T-helper 9 cell (primary cell): ENCODE measurements at regions not wholly inside any gene's neighbourhood (a gene's known extent, or its start where the extent isn't known, plus 50 kb on each side); places are given as distances from the start of the nearest gene placed in this dataset.
"Not testable (repeated sequence)": the region's sequence is repeated elsewhere in the genome, so short reads cannot be mapped to it uniquely, and the experiment has no call there.

Experiments
- DNase-seq: peaks from one replicate; pipeline ENCODE4 v3.0.0-alpha.2; 2020

DNA sequence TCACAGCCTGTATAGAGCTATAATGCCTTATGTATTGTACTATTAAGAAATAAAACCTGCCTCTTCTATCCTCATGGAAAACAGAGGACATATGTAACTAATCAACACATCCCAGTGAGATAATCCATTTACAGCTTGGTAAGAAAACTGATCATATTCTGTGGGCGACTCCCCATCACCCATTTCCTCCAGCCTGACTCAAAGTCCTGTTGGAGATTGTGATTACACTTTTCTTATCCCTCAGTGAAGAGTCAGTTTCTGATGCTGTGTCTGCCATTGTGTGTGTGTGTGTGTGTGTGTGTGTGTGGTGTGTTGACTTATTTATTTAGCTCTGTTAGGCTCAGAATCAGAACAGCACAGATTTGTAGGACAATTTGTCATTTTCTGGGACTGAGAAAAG, 212.8 kb downstream of the FGF9 start:
- no peak for DNase-seq

DNA sequence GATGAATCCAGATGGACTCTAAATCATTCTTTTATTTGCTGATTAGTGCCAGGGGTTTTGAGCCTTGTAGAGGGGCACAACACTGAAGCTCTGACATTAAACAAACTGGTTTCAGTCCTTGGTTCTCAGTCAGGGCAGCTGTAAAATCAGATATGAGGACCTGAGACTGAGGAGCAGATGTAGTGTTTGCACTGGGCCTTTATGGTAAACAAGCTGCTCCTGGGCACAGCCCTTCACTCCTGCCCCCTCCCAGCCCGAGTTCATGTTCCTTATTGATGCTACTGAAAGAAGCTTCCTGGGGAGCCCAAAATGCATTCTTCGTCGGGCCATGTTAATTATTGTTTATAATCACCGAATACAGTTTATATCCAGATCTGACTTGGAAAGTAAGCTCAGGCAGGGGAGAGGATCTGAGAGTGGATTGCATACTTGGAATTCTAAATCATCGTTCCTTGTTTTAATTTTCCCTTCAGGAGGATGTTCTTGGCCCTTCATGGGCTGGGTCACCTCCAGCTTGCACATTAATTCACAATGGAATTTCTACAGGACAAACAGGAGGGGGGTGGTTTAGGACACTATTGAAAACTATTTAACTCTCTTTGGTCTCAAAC, 213.5 kb downstream of the FGF9 start:
- DNase-seq, result no peak

DNA sequence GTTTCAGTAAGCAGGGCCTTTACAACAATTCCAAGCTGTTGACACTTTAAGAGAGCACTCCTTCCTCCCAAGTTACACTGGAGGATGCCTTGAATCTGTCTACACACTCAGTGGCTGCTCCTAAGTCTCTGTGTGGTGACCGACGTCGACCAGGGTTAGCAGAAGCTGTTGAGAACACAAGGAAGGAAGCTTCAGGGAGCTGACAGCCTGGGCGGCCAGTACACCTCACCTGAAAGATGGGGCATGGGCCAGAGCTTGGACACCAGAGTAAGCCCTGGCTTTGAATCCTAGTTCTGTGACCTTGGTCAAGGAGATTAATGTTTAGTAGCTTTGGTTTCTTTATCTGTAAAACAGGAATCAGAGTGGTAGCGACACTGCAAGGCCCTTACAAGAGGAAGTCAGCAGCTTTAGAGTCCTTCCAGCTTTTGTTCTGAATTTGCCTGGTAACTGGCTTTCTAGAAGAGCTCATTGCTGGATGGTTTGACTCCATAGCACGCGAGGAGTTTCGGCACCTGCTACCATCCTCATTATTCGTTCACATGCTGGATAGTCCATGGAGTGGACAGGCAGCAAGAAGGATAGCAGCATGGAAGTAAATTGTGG, 214.2 kb downstream of the FGF9 start:
- no peak for DNase-seq

DNA sequence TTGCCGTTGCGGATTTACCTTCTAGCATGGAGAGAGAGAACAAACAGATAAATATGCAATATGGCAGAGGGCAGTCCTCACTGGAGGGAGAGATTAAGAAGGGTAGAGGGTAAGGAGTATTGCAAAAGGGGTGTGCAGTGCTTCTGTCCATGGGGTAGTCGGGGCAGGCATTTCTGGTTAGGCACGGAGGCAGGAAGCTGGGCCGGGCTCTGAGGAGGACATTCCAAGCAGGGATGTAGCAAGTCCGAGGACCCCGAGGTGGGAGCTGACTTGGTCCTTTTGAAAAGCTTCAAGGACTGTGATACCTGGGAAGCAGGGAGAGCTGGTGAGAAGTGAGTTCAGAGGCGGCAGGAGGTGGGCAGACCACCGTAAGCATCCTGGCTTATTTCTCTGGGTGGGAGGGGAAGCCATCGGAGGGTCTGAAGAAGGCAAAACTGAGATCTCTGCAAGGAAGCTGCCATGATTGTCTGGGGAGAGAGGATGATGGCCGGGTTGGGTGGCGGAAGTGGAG, 214.9 kb downstream of the FGF9 start:
- no peak for DNase-seq

GRCh38 chr13:21889651-21890050, 218.8 kb downstream of the FGF9 start:
- no peak for DNase-seq

DNA sequence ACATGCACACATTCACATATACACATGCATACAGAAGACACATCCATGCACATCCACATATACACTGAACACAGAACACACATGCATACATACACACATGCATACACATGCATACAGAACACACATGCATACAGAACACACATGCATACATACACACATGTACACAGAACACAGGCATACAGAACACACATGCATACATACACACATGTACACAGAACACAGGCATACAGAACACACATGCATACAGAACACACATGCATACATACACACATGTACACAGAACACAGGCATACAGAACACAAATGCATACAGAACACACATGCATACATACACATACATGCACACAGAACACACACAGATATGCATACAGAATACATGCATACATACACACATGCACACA, 219.3 kb downstream of the FGF9 start:
- not testable (repeated sequence) for DNase-seq

DNA sequence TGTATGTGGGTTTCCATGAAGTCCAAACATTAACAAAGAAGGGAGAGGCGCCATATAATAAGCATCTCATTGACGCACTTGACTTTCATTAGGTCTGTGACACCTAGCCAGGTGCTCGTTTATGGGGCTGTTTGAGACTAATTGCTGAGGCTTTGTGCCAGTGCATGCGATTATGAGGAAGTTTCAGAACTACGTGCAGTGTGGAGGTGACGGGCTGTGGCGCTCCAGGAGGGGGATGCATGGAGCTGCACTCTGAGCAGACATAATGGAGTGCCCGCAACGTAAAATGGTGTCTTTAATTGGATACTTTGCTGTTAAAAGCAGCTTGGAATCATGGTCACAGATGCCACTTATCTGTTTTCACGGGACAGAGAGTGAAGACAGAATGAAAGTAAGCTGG, 223.2 kb downstream of the FGF9 start:
- DNase-seq, result no peak

GRCh38 chr13:21894703-21895699, 224.1 kb downstream of the FGF9 start:
- DNase-seq, result no peak

DNA sequence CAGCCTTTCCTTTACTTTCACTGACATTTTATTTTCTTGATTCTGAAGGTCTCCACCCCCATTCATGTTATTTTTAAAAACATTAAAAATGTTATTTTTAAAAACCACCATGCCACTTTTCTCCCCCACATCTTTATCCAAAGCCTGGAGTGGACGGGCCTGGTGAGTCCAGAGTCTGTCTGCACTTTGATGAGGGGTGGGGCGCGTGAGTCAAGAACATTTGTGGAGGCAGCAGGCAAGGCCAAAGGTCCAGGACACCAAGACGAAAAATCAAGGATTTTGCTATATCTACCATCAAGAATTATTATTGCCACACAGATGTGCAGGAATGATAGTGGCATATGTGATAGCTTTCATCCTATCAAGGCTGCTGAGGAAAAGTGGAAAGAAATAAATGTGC, 224.9 kb downstream of the FGF9 start:
- no peak for DNase-seq

DNA sequence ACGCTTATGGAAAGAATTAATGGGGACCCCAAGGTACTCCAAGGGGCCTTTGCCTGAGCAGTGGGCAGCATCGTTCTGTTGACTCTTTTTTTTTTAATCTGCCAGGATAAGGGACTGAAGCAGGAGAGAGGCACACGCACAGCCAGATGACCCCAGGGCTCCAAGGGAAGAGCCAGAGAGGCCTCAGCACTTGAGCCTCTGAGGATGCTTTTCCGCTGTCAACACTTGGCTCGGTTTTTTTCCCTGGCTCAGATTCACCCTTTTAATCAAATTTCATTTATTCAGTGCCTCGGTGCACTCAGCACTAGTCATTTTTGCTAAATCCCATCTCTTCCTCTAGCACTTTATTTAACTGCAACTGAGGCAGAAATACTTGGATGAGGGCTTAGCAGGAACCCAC, 226.3 kb downstream of the FGF9 start:
- DNase-seq, result no peak

GRCh38 chr13:21898459-21898858, 227.6 kb downstream of the FGF9 start:
- DNase-seq, result no peak

- DNase-seq, result no peak
Measured at GRCh38 chr13:21898945-21899344, 228.1 kb downstream of the FGF9 start.

GRCh38 chr13:21901336-21901735, 230.5 kb downstream of the FGF9 start:
- DNase-seq, result no peak

DNA sequence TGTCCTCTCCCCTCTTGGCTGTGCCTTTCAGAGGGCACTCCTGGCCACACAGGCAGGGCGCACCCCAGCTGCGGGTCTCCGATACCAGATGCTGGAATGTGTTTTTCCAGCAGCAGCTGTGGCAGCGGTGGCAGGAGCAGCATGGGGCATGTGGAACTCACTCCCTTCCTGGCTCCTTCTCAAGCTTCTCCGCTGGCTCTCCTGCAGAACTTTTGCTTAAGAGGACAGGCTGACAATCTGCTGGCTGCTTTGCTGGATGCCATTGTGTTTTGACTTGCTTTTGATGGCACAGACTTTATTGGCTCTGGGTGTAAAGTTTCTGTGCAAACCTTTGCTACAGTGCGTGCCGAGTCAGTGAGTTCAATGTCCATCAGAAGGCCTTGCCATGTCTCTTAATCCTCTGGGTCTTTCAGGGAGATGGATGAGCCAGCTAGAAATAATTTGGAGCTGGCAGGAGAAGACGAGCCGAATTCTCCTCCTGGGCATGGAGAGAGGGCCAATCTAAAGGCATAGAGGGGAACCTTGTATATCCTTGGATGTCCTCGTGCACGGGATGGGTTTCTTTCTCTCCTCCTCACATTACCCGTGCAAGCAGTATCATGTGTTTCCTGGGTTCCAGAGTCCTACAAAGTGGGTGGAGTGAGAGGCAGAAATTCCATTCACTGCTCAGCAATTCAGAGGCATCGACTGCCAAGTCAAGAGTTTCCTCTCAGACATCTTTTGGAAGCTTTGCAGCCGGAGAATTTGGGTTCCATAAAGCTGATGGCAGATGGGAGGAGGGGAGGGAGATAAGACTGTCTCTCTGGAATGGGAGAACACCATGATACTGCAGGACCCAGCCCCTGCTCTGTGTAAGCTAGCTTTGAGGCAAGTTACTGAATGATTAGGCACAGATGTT, 231.2 kb downstream of the FGF9 start:
- no peak for DNase-seq

- DNase-seq, result no peak
Measured at GRCh38 chr13:21902709-21903098, 231.8 kb downstream of the FGF9 start.

- DNase-seq, result no peak
Measured at GRCh38 chr13:21905486-21905885, 234.6 kb downstream of the FGF9 start.

- no peak for DNase-seq
Measured at GRCh38 chr13:21909331-21909730, 238.5 kb downstream of the FGF9 start.

GRCh38 chr13:21910546-21910945, 239.7 kb downstream of the FGF9 start:
- no peak for DNase-seq

DNA sequence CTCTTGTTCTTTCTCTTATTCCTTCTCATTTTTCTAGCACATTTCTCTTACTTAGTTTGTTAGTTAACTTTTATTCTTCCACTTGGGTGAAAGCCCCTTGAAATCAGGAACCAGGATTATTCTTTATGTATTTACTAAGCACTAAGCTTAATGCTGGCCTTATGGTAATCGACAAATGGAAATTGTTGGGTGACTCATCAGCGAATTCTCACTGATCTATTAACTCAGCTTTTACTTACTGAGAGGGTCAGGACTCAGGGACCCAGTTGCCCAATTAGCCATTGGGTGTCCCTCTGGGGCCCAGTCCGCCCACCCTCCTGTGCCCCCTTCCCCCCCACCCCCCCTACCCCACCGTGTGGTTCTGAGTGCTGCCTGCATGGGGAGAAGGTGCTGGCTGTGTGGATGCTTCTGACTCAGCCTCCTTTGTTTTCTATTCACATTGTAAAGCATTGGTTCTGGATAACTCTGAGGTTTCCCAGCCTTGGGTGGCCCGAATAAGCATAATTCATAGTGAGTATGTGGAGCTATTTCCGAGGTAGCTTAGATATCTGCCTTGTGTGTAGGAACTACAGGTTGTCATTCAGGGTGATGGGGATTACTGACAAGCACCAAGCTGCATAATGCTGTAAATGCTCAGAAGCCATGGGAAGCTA, 240.9 kb downstream of the FGF9 start:
- DNase-seq, result no peak

GRCh38 chr13:21913010-21913409, 242.1 kb downstream of the FGF9 start:
- DNase-seq, result no peak

- DNase-seq, result no peak
Measured at GRCh38 chr13:21917086-21918015, 246.5 kb downstream of the FGF9 start.
